ENCODE measurements at regions not wholly inside any gene's neighbourhood (a gene's known extent, or its start where the extent isn't known, plus 50 kb on each side); places are given as distances from the start of the nearest gene placed in this dataset.

DNA sequence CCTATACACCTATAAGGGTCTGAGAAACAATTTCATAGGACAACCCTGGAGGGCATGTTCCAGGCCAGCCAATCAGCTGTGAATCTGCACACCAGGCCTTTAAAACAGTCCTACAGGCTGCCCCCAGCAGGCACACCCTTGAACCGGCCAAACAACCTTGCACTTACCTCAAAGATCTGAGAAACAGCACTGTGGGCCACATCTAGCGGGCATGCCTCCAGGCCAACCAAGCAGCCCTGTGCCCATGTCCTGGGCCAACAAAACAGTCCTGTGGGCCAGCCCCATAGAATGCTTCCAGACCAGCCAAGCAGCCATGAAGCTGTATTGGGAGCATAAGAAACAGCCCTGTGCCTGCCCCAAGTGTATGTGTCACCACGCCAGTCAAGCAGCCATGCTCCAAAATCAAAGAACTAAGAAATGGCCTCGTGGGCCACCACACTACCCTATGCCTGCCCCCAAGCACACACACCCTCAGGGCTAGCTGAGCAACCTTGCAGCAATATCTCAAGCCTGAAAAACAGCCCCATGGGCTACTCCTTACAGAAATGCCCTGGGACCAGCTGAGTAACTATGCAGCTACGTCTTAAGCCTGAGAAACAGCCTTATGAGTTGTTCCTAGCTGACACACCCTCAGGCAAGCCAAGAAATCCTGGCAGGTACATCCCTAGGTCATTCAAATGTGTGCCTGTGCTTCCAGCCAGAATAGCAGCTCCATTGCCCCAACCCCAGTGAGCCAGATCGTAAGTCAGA, 2243.8 kb upstream of the C9orf72 start:
- DNase-seq (ENCODE audit: low read depth in 3 of 3), result no peak

DNA sequence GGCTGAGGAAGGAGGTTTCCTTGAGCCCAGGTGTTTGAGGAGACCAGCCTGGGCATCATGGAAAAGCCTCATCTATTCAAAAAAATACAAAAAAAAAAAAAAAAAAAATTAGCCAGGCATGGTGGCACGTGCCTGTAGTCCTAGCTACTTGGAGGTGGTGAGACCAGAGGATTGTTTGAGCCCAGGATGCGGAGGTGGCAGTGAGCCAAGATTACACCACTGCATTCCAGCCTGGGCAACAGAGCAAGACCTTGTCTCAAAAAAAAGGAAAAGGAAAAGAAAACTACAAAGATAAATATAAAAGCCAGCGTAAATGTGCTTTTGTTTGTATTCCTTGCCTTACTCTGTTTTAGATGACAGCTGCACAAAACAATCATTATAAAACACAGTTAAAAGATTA, 2249.2 kb upstream of the C9orf72 start:
- no peak for DNase-seq (ENCODE audit: low read depth in 3 of 3)

DNA sequence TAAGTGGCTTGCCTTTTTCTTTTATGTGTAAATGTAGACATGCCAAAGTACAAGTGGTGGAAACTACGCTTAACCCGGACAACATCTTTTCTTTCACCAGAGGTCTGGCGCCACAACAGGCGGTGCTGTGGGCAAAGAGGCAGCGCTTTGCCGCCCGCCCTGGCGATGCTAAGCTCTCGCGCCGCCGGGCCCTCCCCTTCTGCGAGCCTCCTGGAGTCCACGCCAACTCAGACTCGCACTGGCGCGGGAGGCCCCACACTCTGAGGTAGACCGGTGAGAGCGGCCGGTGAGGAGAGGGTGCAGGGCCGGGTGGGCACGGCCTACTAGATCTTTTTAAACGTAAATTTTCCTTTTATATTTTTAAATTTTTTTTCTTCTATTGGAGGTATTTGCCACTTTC, 2253.1 kb upstream of the C9orf72 start:
- DNase-seq (ENCODE audit: low read depth in 3 of 3), result no peak

DNA sequence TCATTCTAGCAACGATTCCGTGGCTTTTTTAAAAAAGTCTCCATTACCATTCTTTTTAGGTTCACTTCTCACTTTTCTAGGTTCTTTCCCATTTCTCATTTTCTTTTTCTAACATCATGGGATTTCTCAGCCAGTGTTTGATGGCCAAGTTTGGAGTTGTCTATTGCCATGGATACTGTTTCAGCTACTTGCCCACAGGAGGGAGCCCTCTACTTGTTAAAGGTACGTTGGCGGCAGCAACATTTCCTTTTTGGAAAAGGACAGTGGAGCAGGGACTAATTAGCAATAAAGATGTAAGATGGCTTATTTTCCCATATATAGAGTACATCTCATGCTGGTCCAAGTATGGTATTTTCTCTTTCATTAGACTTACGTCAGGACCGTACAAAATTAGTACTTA, 2257.5 kb upstream of the C9orf72 start:
- DNase-seq (ENCODE audit: low read depth in 3 of 3), result no peak

DNA sequence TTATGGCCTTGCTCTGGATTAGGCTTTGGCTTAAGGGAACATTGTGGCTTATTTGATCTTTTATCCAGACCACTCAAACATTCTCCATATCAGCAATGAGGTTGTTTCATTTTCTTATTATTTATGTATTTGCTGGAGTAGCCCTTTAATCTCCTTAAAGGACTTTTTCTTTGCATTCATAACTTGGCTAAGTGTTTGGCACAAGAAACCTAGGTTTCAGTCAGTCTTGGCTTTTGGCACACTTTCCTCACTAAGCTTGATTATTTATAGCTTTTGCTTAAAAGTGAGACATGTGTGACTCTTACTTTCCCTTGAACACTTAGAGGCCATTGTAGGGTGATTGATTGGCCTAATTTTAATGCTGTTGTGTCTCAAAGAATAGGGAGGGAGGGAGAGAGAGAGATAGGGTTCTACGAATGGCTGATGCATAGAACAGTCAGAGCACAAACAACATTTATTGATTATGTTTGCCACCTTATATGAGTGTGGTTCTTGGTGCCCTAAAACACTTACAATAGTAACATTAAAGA, 2265.3 kb upstream of the C9orf72 start:
- DNase-seq (ENCODE audit: low read depth in 3 of 3), result no peak

DNA sequence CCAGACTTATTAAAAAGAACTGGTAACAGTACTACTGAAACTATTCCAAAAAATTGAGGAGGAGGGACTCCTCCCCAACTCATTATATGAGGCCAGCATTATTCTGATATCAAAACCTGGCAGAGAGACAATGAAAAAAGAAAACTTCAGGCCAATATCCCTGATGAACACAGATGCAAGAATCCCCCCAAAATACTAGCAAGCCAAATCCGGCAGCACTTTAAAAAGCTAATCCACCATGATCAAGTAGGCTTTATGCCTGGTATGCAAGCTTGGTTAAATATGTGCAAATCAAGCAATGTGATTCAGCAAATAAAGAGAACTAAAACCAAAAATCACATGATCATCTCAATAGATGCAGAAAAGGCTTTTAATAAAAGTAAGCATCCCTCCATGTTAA, 2271.0 kb upstream of the C9orf72 start:
- DNase-seq (ENCODE audit: low read depth in 3 of 3), result no peak

DNA sequence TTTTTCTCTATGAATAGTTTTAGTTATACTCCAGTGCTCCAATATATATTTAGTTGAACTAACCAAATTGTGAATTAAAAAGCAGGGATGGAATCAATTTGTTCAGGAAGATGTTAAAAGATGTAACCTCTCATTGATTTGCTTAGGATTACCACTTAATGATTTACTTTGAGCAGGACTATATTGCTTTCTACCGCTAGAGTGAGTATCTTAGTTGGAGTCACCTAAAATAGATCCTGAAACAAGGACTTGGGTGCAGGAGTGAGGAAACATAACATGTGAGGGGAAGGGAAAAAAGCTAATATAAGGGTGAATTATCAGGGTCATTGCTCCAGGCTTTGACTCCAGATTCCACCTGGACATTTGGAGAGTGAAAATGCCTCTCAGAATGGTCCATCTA, 2277.4 kb upstream of the C9orf72 start:
- DNase-seq (ENCODE audit: low read depth in 3 of 3), result no peak

DNA sequence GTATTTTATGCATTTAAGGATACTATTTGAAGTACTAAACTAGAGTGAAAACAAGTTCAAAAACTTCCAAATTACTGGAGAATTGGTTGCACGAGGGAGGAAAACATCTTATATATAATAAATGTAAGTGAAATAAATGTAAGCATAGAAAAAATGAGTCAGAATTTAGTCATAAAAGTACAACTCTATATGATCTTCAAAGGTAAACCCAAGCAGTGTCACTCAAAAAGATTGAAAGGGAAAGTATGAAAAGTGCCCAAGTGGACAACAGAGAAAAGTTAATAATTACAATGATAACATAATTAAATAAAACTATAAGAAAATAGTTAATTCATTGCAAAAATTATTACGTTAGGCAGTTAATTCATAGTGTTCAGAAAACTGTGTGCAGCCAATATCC, 2288.5 kb upstream of the C9orf72 start:
- DNase-seq (ENCODE audit: low read depth in 3 of 3), result no peak

DNA sequence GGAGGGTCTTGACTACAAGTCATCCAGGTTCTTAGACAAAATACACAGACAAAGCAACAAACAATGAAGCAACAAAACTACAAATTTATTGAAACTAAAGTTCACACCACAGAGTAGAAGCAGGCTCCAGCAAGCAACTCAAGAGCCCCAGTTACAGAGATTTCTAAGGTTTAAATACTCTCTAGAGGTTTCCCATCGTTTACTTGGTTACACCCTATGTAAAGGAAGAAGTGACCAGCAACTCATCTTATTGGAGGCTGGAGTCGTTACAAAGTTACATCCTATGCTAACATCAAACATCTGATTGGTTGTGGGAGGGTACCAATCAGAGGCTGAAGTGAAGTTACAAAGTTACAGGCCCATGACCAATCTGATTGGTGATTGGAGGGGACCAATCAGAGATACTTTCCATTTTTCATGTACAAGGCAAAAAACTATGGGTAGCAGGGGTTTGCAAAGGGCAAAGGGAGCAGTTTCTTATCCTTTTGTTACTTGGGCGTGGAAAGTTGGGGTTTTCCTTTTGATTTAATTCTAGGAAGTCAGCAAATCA, 2292.6 kb upstream of the C9orf72 start:
- no peak for DNase-seq (ENCODE audit: low read depth in 3 of 3)

DNA sequence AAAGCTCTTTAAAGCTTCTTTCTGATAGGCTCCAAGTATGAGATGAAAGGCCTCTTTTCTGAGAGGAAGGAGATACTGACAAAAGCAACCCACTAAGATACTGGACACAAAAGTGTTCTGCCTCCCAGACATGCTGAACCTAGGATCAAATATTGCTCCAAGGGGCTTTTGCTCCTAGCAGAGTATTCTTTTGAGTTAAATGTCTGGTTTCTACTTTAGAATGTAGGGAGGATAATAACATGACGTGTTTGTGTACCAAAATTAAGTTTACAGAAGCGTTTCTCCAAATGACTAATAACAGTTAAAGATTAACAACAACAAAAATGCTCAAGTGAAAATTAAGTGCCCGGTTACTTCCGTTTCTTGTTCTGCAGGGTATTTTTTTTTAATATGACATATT, 2293.3 kb upstream of the C9orf72 start:
- DNase-seq (ENCODE audit: low read depth in 3 of 3), result no peak

DNA sequence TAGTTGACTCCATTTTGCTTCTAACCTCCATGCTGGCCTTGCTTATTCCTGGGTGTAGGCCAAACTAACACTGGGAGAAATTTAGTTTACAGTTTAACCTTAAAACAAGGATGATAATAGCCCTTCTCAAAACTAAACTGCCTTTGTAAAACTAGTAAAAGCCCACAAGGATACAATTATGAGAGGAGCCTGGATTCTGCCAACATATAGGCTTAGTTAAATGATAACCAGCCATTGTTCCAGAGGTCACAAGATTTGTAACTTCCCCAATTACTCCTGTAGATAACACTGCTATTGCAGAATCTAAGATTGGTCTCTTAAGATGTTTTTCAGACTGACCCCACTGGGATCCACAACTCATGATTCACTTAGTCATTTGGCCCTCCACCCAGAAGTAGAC, 2300.3 kb upstream of the C9orf72 start:
- no peak for DNase-seq (ENCODE audit: low read depth in 3 of 3)

DNA sequence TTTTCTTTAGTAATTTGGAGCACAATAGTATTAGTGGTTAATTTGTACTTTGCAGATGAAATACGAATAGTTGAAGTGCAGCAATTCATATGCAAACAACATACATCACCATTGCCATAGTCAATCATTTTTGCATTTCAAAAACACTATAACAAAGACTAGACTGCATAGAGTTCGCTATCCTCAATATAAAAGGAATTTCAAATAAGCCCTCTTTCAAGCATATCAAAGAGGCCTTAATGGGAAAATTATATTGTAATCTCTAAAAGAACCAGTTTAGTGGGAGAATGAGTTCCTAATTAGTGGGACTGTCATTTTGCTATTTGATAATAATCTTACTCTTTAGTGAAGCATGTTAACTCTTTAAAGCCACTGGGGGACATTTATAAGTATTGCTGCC, 2302.3 kb upstream of the C9orf72 start:
- DNase-seq (ENCODE audit: low read depth in 3 of 3), result no peak

DNA sequence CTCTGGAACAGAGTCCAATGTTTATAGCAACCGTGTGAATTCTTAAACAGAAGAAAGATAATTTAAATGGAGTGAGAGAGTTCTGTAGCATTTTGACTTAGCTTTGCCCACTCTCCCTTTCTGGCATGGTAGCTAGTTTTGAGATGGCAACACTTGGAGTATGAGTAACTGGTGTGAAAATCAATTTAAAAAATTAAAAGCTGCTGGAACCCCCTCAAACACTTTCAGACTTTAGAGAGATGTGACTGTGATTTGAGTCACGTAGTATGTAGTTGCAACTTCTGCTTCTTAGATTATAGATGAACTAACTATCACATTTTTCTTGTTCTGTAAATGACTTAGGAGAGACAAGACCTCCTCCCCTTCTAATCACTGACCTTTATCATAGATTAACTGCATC, 2309.5 kb upstream of the C9orf72 start:
- no peak for DNase-seq (ENCODE audit: low read depth in 3 of 3)

DNA sequence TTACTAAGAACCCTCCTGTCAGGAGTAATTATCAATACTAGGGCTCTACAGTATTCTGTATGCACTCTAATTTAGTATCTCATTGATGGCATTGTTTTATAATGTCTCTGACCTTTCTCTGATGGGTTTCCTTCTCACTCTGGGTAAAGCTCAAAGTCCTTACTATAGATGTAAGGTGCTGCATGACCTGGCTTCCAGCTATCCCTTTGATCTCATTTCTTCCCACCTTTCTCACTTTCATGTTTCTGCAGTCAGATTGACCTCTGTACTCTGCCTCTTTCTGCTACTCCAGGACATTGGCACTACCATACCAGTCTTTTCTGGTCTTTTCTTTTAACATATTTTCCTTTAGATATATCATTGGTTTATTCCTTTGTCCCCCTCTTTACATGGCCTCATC, 2332.8 kb upstream of the C9orf72 start:
- DNase-seq (ENCODE audit: low read depth in 3 of 3), result no peak

DNA sequence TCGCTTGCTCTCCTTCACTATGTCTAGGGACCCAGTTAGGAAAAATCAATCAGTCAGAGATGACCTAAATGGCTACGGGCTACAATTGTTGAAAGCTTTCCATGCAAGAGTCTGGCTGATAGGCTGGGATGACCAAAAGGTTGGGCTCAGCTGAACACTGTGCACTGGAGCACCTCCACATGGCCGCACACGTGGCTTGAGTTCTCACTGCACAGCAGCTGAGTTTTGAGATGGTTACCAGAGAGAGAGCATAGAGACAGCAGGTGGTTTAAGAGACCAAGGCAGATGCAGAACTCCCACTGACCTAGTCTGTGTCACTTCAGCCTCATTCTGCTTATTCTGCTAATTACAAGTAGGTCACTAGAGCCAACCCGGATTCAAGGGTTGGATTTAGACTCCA, 2354.8 kb upstream of the C9orf72 start:
- DNase-seq (ENCODE audit: low read depth in 3 of 3), result no peak

DNA sequence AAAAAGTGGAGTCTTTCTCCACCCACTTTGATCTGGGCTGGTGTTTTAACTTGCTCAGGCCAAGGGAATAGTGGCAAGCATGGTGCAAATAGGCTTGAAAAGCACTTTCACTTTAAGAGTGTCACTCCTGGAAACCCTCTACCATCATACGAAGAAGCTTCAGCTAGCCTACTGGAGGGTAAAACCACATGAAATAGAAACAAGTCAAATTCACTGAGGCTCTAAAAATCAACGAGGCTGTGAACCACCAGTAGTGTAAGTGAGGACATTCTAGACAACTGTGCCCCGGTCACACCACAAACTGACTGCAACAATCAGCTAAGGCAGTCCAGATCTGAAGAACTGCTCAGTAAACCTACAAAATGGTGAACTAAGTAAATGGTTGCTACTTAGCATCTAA, 2366.3 kb upstream of the C9orf72 start:
- DNase-seq (ENCODE audit: low read depth in 3 of 3), result no peak

DNA sequence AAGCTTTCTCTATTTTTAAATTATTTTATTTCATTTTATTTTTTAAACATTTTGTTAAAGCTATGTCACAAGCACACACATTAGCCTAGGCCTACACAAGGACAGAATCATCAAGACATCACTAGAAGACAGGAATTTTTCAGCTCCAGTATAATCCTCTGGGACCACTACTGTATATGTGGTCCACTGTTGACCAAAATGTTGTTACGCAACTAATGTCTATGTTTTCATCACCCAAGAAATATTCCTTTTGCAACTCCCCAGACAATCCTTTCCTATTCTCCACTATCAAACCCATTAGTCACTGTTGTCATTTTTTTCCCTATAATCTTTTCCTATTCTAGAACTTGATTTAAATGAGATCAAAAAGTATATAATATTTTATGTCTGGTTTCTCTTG, 2371.7 kb upstream of the C9orf72 start:
- DNase-seq (ENCODE audit: low read depth in 3 of 3), result no peak

DNA sequence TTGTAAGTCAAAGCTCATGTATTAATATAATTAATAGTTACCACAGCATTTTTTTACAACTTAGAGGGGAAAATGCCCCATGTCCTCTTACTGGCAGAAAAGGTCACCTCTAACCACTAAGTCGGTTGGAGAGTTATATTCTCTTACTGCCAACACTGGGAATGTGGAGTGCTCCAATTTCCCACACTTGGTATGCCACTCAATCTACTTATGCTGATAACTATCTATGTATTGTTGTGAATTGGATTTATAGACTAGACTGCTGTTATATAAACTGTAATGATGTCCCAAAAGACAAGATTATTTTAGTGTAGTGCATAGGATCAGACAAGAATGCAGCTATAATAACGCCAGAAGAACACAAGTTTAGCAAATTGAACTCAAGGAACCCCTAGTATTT, 2385.2 kb upstream of the C9orf72 start:
- DNase-seq (ENCODE audit: low read depth in 3 of 3), result no peak

DNA sequence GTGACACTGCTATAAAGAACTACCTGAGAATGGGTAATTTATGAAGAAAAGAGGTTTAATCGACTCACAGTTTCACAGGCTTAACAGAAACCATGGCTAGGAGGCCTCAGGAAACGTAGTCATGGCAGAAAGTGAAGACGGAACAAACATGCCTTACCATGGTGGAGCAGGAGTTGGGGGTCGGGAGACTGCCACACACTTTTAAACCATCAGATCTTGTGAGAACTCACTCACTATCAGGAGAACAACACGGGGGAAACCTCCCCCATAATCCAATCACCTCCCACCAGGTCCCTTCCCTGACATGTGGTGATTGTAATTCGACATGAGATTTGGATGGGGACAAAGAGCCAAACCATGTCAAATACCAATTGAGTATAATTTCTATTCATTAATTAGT, 2392.6 kb upstream of the C9orf72 start:
- DNase-seq (ENCODE audit: low read depth in 3 of 3), result no peak

DNA sequence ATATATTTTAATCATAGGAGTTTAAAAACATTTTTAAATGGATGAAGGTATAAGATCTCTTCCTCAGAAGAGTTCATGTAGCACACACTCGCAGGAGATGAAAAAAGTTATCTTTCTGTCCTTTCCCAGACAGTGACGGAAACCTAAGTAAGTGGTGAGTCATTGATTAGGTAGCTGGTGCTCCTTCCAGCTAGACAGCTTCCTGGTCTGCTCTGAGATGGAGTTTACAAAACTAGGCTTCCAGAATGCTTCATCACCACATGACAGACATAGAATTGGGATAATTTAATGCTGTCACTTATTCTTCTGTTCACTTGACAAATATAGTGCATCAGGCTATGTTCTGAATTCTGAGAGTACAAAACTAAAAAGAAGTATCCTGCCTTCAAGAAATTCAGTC, 2393.0 kb upstream of the C9orf72 start:
- no peak for DNase-seq (ENCODE audit: low read depth in 3 of 3)

DNA sequence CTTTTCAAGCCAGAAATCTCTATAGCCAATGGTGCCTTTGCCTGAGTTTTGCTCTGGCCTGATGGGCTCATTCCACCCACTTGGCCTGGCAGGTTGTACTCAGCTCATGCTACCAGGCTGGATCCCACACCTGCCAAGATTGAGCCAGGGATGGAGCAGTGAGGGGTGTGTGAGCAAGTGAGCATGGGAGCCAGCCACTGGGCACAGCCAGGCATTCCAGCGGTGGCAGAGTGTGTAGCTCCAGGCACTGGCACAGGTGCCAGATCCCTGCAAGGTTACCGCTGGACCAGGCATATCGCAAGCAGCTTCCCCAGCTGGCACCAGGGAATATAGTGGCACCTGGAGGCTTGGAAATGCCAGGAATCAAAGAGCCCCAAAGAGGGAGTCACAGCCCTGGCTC, 2395.6 kb upstream of the C9orf72 start:
- DNase-seq (ENCODE audit: low read depth in 3 of 3), result no peak

DNA sequence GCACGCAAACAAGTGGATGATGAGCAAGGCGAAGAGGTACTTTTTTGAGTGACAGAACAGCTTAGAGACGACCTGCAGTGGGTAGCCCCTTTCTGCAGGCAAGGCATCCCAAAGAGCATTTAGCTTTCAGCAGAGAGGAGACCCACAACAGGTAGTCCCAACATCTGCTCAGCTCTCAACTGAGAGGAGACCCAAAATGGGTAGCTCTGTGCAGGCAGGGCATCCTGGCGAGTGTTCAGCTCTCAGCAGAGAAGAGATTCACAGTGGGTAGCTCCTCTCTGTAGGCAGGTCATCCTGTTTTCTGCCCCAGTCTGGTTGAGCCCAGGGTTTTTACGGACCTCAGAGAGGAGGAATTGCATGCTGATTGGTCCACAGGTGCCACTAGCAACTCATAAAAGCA, 2396.1 kb upstream of the C9orf72 start:
- DNase-seq (ENCODE audit: low read depth in 3 of 3), result no peak

DNA sequence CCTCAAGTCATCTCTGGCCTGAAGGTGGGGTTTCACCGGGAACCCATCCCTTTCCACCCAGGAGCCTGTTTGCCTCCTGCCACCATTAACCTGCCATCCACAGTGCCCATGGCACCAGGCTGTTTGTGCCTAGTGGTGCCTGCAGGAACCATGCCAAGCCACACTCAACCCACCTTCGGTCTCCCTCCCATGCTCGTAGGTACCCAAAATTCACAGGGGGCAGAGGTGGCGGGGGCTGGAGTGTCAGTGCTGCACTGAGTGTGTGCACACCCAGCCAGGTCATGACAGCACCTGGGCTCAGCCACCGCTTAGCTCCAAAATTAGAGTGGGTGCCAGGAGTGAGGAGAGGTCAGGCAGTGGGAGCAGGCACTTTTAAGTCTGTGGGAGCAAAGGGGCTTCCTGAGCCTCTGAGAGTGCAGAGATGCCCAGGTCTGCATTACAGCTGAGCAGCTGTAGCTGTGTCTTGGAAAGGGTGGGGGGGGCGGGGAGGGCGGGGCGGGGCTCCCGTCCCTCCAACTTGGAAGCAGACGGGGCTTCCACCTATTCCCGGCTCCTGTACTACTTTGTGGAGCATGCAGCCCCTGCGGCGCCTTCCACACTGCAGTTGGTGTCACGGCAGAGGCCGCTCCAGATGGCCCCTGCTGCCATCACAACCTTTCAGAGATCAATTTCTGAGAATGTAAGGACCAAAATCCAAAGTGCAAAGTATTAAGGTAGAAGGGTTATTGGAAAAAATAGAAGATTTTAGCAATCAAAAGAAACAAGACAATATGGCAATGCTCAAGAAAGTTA, 2396.8 kb upstream of the C9orf72 start:
- no peak for DNase-seq (ENCODE audit: low read depth in 3 of 3)

Measured in stimulated activated CD4-positive, alpha-beta T cell treated with anti-CD3 and anti-CD28 coated beads, TNF-alpha, amount 100 ng/mL, for 24 hours (primary cell).